Upper lobe of left lung (tissue), 4 donors: ENCODE measurements at regions not wholly inside any gene's neighbourhood (a gene's known extent, or its start where the extent isn't known, plus 50 kb on each side); places are given as distances from the start of the nearest gene placed in this dataset.

Source experiments
- CTCF ChIP-seq, 6 experiments: fragments of 450-650 bp in 4 of 6; fragments of 200-600 bp in 2 of 6; sonication (generic) in 2 of 6; IDR thresholded peaks; one replicate each; pipeline ENCODE4 v1.5.1; 2016 to 2019; ENCODE audit warnings: antibody characterized with exemption in 6 of 6
- EP300 ChIP-seq, 4 donors: sonication (generic); formaldehyde crosslinking; IDR thresholded peaks; one replicate each; pipeline ENCODE4 v1.5.1; 2017; ENCODE audit warnings: antibody characterized with exemption in 4 of 4, control low read depth in 2 of 4
- POLR2A ChIP-seq, 4 donors: fragments of 450-650 bp; IDR thresholded peaks; one replicate each; pipeline ENCODE4 v1.5.1; 2016 to 2017; ENCODE audit warnings: antibody characterized with exemption in 4 of 4, mild to moderate bottlenecking in 2 of 4

GRCh38 chr15:93372865-93373223 lies 283.8 kb upstream of the RGMA start:
- TF ChIP-seq EP300 (IDR thresholded peaks at IDR 0.05) (no peak), POLR2A (IDR thresholded peaks at IDR 0.05) (no peak), CTCF (IDR thresholded peaks at IDR 0.05) (no peak)
